GM18519 (cell line): ENCODE measurements at regions not wholly inside any gene's neighbourhood (a gene's known extent, or its start where the extent isn't known, plus 50 kb on each side); places are given as distances from the start of the nearest gene placed in this dataset.

ENCODE experiments used
- ATAC-seq: cut with Tn5 transposase; IDR thresholded peaks from one replicate; pipeline ENCODE4 v1.9.1; 2021; ENCODE audit warnings: mild to moderate bottlenecking, moderate library complexity; ENCODE audit not compliant: unreplicated experiment, low FRiP score

DNA sequence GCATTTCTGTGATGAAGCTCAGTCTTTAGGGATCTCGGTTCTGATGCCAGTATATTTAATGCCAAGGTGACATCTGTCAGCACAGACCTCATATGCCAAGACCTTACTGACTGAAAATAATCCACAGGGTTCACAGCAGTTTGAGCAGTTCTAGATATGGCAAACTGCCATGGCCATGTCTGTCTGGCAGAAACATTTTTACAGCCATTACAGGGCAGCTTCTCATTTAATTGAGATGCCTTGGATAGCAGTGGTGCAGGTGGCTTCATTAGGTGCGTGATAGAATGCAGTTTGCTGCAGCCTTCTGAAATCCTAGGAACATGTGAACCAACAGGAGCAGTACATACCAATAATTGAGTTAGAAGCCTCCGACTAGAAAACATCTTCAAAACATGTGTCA is 510.6 kb downstream of the XIRP2 start:
- no peak for ATAC-seq

DNA sequence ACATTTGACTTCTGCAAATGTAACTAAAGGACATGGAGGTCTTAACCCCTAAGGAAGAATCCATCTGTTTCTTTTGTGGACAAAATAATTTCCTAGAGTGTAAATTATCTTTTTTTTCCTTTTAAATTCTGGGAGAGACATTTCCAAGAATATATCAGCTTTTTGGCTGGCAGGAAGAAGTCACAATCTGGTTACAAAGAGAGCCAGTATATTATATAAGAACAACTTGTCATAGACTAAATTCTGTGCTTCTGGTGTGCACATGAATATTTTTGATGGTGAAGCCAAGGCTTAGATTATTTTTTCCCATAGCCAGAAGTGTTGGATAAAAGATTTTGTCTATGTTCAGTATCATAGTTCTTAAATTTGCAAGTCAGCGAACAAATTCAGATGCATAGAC is 500.6 kb downstream of the XIRP2 start:
- ATAC-seq = no peak

DNA sequence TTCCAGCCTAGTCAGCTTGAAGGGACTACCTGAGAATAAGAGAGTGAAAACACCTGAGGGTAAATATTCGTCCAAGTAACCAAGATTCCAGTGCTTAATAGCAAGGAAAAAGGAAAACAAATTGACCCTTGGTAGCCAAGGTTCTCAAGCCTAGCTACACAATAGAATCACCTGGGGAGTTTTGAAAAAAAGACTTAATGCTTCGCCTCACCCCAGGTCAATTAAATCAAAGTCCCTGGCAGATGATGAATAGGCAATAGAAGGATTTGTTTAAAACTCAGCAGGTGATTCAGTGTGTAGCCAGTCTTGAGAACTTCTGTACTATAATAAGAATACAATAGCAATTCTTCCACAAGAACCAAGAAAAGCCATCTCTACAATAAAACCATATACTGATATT is 500.2 kb downstream of the XIRP2 start:
- no peak for ATAC-seq

DNA sequence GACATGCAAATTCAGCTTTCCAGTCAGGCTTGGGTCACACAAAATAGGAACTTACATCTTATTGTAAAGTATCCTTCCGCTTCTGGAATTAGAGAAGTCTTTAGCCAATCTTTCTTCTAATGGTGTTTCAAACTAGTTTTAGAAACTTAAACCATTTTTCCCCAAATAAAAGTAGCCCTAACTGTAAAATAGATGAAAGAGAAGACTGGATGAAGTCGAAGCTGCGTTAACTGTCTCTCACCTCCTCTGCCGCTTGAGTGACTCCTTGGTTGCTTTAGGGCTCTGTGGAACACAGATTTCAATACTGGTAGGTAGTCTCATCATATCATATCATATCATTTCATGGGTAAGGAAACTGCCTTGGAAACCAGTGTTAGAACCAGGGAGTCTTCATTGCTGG is 498.4 kb downstream of the XIRP2 start:
- ATAC-seq = no peak

DNA sequence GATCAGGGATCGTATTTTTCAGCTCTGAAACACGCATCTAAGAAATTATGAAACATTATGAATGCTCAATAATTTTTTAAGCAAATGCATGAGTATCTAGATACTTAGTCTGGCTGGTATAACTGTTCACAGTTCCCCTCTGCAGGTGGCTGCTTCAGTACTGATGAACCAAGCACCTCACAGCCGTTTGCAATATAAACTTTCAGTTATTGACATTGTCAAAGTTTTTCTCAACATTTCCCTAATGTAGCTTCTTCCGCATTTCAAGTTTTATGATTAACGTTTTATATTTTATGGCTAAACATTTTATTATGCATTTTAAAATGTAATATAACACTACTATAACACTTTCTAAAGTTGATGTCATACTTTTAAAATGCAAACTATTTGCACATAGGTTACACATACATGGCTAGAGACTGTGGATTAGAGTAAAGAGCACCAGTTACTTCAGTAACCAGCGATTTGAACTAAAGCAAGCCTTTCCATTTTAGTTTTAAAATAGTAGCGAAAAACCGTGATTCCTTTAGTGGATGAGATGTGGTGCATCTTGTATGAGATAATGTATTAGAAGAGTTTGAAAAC is 495.4 kb downstream of the XIRP2 start:
- ATAC-seq = no peak

DNA sequence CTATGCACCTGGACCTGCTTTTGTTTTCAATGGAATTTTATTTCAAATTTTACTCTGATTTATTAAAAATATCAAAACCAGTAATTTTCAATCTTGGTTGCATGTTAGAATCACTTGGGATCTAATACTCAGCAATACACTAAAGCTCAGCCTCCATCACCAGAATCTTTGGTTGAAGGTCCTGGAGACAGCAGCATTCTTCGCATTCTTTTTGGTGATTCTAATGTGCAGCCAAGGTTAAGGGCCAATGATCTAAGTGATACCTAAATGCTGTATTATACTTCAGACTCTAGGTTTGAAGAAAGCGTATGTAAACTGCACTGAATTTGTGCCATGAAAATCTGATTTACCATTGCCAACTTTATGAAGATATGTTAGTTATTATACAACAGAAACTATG is 493.1 kb downstream of the XIRP2 start:
- no peak for ATAC-seq

DNA sequence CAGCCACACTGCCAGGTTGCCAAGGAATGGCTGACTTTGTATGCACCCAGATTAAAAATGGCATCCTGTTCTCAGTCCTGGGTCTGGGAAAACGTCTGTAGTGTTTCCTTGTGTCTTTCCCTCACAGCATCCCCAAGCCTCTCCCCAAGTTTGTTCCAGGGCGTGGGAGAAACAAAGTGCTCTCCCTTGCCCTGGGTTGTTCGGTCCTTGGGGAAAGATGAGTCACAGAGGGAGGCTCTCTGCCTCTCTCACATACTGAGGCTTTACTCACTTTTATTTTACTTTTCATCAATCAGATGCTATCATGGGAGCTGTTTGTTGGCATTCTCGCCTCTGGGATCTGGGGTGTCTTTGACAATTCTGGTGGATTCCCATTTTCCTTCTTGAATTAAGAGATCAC is 492.3 kb downstream of the XIRP2 start:
- ATAC-seq = no peak

DNA sequence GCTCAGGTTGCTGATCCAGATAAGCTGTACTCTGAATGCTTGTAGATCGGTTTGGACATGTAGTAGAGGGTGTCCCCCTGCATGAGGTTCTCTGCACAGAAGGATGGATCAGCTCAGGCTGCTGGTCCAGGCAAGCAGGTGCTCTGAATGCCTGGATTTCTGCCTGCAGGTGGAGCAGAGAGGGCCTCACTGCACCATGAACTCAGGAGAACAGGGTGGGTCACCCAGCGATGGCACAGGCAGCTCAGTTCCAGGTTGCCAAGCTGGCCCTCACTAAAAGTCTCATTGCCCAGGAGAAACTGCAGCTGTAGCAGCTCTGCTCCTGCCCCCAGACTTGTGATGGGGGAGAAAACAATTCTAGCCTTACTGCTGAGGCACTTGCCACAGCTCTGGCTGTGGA is 491.8 kb downstream of the XIRP2 start:
- ATAC-seq = no peak

DNA sequence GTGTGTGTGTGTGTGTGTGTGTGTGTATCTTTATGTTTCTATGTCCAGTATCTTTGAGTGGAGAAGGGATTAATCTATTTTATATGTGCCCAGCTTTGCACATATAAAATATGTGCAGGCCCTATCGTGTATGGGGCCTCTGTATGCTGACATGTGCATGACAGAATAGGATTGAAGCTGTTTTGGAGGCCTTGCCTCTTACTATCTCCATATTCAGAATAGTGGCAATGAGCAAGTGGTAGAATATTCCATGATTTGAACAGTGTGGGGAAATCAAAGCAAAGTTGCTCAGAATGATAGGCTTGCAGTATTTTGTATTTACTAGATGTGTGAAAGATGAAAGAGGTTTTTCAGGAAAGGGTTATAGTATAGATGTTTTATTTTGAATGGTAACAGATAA is 480.8 kb downstream of the XIRP2 start:
- no peak for ATAC-seq

DNA sequence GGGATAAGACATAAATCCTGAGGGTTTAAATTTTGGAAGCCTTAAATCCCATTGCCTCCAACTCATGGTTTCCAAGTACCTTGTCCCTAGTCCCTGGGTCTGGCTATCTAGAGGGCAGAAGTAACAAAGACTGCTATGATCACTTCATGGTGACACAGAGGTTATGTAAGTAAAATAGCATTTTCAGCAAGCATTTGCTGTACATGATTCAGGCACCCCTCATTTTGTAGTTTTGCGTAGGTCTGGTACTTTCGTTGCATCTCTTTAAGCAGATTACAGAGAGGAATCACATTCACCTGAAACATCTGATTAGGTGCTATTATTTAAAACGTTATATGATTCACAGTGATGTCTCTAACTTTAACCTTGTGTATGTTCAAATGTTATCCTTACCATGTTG is 480.1 kb downstream of the XIRP2 start:
- ATAC-seq = no peak

DNA sequence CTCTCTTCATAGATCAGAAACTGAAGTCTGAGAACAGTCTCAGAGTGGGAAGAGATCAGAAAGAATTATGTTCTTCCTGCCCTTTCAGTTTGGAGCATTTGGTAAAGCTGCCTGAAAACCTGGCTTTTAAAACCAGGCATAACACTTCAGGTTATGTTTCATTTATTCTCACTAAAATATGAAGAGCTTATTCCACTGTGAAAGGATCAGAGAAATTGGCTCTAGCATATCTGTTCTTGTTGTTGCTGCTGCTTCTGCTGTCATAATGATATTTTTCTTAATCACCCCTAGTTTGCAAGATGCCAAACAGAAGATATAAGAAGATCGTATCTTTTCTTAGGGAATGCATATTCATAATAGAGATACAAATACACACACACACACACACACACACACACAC is 476.9 kb downstream of the XIRP2 start:
- ATAC-seq = no peak

DNA sequence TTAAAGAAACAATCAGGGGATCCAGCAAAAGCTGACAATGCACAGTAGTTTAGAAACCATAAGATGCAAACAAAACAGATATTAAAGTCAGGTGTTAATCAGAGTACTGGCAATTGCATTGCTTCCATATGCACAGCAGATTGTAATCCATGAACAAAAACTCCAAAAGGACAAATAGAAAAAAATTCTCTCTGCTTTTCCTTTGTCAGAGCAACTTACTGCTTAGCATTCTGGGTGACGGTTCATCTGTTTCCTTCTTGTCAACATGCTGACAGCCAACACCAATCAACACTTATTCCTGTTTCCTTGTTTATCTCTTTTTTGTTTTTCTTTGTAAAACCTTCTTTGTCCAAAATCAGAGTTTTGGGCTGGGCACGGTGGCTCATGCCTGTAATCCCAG is 473.1 kb downstream of the XIRP2 start:
- no peak for ATAC-seq

DNA sequence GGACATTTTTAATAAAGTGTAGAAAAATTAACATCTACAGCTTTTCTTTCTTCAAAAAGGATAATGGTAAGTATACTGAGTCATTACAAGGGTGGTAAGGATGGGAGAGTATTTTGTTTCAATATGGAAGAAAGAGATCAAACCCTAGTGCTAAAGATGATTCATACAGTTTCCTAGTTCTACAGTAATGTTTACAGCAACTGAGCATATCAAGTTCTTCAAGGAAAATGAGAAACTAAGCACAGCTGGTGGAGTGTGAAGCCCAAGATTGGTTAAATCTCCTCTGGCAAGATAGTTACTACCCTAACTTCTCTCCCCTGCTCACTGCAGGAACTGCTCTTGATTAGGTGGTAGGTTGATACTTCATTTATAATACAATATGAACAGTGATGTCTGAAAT is 467.5 kb downstream of the XIRP2 start:
- no peak for ATAC-seq

DNA sequence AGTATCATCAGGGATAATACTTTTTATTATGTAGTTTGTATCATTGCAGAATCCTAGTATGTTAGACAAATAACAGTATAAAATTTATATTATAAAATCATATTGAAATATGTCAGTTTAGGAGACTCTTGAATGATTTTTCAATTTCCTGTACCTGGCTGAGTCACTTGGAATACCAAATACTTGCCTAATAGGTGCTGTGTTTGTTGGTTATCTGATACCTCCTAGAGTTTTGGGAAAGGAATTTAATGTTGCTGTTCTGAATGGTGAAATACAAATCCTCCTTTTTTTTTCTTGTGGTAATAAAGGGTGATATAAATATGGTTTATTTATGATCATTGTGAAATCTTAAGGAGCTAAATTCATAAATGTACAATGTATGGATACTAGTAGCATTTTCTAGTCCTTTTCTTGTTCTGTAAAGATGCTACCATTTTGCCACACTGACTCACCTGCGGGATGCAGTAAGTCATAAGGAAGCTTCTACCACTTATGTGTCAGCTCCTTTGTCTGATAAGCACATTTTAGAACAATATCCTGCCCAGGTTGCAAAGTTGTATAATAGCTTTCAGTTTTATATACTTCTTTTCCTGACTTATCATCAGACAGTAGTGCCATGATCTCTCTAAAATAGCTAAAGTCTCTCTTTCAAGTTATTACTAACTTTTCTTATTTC is 465.5 kb downstream of the XIRP2 start:
- ATAC-seq = no peak

DNA sequence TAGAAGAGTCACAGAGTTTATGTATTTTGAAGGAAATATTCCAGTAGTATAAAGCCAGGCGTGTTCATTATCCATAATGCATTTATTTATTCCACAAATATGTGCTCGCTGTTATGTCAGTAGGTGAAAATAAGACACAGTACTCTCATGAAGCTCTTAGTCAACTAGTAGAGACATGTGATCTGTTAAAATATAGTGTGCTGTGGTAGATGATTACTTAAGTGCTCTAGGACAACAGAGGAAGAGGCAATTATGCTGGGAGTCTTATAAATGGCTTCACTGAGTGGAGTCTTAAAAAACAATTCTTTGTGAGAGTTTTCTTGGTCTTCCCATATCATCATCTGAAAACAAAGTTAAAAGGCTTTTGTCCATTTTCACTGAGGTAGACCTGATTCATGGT is 457.3 kb downstream of the XIRP2 start:
- no peak for ATAC-seq

DNA sequence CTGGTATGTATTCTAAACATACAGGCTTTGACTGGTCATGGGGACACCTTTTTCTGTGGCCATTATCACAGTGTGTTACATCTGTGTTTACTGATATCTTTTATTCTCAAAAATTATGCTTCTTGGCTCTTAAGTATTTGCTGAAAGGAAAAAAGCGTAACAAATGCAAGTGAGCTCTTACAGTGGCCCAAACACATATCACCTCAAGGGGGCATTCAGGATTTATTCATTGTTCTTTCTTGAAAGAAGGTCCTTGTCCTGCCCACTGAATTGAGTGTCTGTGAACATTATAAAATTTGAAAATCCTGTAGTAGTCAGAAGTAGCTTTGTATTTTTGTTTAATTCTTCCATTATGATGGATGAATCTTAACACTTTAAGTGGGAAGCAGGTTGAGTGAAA is 454.5 kb downstream of the XIRP2 start:
- no peak for ATAC-seq

DNA sequence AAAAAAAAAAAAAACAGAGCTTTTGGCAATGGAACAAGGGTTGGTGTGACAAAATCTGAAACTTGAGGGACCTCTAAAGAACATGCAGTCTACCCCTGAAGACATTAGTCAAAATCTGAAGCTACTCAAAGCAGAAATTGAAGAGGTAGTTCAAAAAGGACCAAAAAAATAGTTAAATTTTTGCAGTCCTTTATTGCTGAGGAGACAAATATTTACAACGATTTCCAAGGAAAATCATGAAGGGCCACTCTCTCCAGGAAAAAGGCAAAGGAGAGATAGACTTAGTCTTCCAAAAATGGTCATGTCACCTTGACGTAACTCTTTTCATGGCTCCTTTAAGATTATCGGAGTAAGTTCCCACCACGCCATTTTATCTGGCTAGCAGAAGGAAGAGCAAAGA is 452.0 kb downstream of the XIRP2 start:
- no peak for ATAC-seq

DNA sequence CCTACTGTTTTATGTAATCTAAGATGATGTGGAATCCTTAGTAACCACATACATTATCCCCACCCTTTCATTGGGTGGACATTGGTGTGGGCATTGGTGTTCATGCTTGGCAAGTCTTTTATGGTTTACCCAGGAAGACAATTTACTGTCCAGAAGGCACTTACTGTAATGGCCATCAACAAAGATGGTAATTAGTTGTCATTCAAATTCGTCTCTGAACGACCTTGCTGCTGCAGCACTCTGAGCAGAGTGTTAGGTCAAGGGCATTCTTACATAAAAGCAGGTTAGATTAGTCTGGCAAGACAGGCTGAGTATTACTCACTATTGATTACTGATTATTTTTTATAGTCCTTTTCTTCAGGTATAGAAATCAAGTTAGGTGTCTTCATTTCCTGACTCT is 447.9 kb downstream of the XIRP2 start:
- no peak for ATAC-seq

DNA sequence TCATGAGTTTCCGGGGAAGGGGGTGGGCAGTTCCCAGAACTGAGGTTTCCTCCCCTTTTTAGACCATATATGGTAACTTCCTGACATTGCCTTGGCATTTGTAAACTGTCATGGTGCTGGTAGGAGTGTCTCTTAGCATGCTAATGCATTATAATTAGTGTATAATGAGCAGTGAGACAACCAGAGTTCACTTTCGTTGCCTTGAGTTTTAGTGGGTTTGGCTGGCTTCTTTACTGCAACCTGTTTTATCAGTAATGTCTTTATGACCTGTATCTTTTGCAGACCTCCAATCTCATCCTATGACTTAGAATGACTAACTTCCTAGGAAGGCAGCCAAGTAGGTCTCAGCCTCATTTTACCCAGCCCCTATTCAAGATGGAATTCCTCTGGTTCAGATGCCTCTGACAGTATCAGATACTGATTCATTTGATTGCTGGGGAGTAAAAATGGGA is 447.3 kb downstream of the XIRP2 start:
- no peak for ATAC-seq

DNA sequence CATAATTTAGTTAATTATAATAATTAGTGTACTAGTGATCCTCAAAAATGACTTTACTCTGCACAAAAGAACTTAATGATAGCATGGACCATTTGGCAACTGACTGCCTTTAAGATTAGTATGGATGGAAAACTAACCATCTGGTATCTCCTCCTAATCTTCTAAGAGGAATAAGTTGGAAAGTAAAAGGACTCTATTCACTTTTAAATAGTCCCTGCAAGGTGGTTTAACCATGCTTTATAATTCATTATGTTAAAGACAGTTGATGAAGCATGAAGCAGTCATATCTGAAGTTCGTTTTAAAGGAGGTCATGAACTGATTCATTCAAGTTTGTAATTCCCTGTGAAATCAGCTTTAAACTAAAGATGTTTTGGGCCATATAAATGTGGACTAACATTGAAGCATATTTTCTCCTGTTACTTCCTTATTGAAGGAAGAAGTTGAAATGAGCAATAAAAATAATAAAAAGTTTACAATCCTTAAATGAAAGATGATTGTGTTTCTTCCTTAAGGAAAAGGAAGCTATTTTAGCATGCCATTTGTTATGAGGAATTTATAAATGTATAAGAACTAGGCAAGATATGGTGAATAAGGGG is 446.0 kb downstream of the XIRP2 start:
- ATAC-seq = no peak

DNA sequence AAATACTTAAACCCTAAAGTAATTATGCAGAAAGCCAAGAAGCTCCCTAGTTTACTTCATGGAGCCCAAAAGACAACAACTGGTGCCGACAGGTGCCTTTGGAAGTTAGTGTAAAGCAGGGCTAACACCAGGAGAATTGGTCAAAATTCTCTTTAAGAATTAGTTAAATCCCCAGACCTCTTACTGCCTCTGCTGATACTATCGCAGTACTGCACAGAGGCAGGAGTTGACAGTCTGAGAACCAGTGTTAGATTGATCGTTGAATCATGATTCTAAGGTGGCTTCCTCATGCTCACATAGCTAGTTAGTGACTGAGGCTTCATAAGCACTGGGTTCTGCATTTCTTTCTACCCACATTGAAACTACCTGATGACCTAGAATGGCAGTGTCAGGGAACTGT is 445.0 kb downstream of the XIRP2 start:
- ATAC-seq = no peak

DNA sequence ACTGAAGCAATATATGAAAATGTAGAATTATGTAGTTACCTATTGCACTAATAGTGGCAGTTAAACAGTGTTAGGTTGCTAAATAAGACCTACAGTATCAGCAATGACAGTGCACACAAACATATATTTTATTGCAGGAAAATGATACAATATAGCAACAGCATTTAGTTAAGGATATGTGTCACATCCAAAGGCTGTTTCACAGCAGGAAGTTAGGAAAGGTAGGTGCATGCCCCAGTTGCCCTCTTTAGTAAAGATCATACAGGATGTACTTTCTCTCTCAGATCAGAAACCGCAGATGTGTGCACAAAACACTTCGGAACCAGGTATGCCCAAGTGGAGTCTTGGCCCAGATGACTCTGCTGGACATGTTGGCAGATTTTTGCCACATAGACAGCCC is 444.1 kb downstream of the XIRP2 start:
- ATAC-seq = no peak
